OCI-LY1 (cell line): ENCODE measurements at regions not wholly inside any gene's neighbourhood (a gene's known extent, or its start where the extent isn't known, plus 50 kb on each side); places are given as distances from the start of the nearest gene placed in this dataset.

Experiments used
- H2AFZ ChIP-seq: fragments of 200-600 bp; sonication (generic), shearing (Covaris generic); 2 replicates; pipeline ENCODE4 v1.6.0; 2014; ENCODE audit warnings: antibody characterized with exemption, mild to moderate bottlenecking, low read length
- H3F3A ChIP-seq: fragments of 200-600 bp; sonication (generic), shearing (Covaris generic); 2 replicates; pipeline ENCODE4 v1.6.0; 2014; ENCODE audit warnings: mild to moderate bottlenecking, antibody characterized with exemption, low read length, moderate library complexity; ENCODE audit not compliant: insufficient read depth
- H3K27ac ChIP-seq: fragments of 200-600 bp; sonication (generic); 2 replicates; pipeline ENCODE4 v1.5.1; 2014; ENCODE audit warnings: low read length, mixed run types, mild to moderate bottlenecking, low read depth; ENCODE audit not compliant: poor library complexity, severe bottlenecking
- H3K27me3 ChIP-seq: fragments of 200-600 bp; sonication (generic); 2 replicates; pipeline ENCODE4 v1.6.0; 2014; ENCODE audit warnings: antibody characterized with exemption, mild to moderate bottlenecking, low read length, moderate library complexity; ENCODE audit not compliant: insufficient read depth
- H3K36me3 ChIP-seq: fragments of 200-600 bp; sonication (generic); 2 replicates; pipeline ENCODE4 v1.6.1; 2014; ENCODE audit warnings: mild to moderate bottlenecking, antibody characterized with exemption, low read length, moderate library complexity, mixed read lengths; ENCODE audit not compliant: insufficient read depth
- H3K4me1 ChIP-seq: fragments of 200-600 bp; sonication (generic); 2 replicates; pipeline ENCODE4 v1.5.1; 2014; ENCODE audit warnings: mild to moderate bottlenecking, low read length, moderate library complexity; ENCODE audit not compliant: insufficient read depth, severe bottlenecking
- H3K4me2 ChIP-seq: fragments of 200-600 bp; sonication (generic), shearing (Covaris generic); 2 replicates; pipeline ENCODE4 v1.6.1; 2014; ENCODE audit warnings: low read length
- H3K4me3 ChIP-seq: fragments of 200-600 bp; sonication (generic); 2 replicates; pipeline ENCODE4 v1.5.1; 2014; ENCODE audit warnings: low read length, low read depth, mild to moderate bottlenecking, mixed read lengths; ENCODE audit not compliant: poor library complexity, severe bottlenecking
- H3K79me2 ChIP-seq: fragments of 200-600 bp; shearing (Covaris generic); 2 replicates; pipeline ENCODE4 v1.6.1; 2016; ENCODE audit warnings: mixed run types, low read length, mixed read lengths; ENCODE audit not compliant: insufficient read depth
- H3K9ac ChIP-seq: fragments of 200-600 bp; sonication (generic), shearing (Covaris generic); 2 replicates; pipeline ENCODE4 v1.6.1; 2014; ENCODE audit warnings: mild to moderate bottlenecking, low read length, mixed read lengths
- H3K9me2 ChIP-seq: fragments of 200-600 bp; sonication (generic), shearing (Covaris generic); 2 replicates; pipeline ENCODE4 v1.6.1; 2014; ENCODE audit warnings: low read depth, mild to moderate bottlenecking, low read length, mixed read lengths
- H3K9me3 ChIP-seq: fragments of 200-600 bp; shearing (Covaris generic); 2 replicates; pipeline ENCODE4 v1.6.1; 2014; ENCODE audit warnings: low read length, mixed read lengths
- H4K20me1 ChIP-seq: fragments of 200-600 bp; sonication (generic), shearing (Covaris generic); 2 replicates; pipeline ENCODE4 v1.6.0; 2016; ENCODE audit warnings: mild to moderate bottlenecking, low read length; ENCODE audit not compliant: insufficient read depth
- CTCF ChIP-seq: fragments of 200-600 bp; sonication (generic), shearing (Covaris generic); IDR thresholded peaks from 2 replicates; pipeline ENCODE4 v1.5.1; 2017; ENCODE audit warnings: mild to moderate bottlenecking, antibody characterized with exemption, low read length, moderate library complexity, mixed read lengths
- EZH2 ChIP-seq: fragments of 200-600 bp; sonication (generic), shearing (Covaris generic); IDR thresholded peaks from 2 replicates; pipeline ENCODE4 v1.8.0; 2017; ENCODE audit warnings: borderline replicate concordance, mixed run types, mild to moderate bottlenecking, antibody characterized with exemption, low read length, moderate library complexity, mixed read lengths

DNA sequence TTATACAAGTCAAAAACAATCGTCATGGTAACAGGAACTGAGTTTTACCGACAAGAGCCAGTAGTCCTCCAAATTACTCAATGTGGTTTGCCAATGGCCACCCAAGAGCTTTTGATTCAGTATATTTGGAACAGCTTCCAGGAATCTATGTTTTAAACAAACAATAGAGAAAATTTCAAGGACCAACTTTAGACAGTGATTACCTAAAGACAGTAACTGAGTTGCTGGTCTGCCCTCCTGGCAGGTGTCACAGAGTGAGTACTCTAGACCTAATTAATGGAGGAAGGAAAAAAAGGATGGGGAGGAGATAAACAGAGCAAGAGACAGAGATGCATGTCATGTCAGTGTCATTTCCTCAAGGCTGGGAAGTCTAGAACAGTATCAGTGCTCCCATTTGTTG lies 361.3 kb upstream of the BTBD3 start:
- no peaks in the 10 kb centered on the region for H3K4me1 ChIP-seq
- no peaks in the 10 kb centered on the region for H3K79me2 ChIP-seq
- H3K36me3 ChIP-seq = no peaks in the 10 kb centered on the region
- no peak overlapping the region; the same call in 1 of the 2 replicates for H2AFZ ChIP-seq
- no peak overlapping the region for H3K27ac ChIP-seq
- TF ChIP-seq CTCF (no peak), EZH2 (no peak)
- no peaks in the 10 kb centered on the region for H4K20me1 ChIP-seq
- no peak overlapping the region for H3K9ac ChIP-seq
- no peaks in the 10 kb centered on the region for H3K27me3 ChIP-seq
- no peaks in the 10 kb centered on the region for H3F3A ChIP-seq
- no peaks in the 10 kb centered on the region for H3K9me2 ChIP-seq
- H3K4me3 ChIP-seq = no peak overlapping the region
- H3K4me2 ChIP-seq = no peak overlapping the region
- H3K9me3 ChIP-seq = no peaks in the 10 kb centered on the region

DNA sequence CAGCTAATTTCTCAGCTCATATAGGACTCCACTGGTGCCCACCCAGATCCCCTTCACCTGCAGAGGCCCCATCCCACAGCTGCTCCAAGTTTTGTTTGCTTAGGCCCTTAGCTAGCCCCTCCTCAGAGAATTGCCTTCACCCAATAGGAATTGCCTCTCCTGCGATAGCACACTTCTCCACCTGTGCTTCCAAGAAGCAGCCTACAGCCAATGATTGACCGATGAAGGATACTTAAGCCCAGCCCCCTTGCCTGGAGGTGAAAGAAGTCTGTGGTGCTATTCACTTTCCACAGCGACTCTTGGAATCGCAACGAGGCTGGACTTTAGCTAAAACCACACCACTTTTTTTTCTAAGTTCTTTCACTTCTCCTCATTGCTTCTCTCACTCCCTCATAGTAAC lies 353.2 kb upstream of the BTBD3 start:
- Histone ChIP-seq H3K36me3 (no peaks in the 10 kb centered on the region), H3K4me3 (no peak overlapping the region), H3K27me3 (no peaks in the 10 kb centered on the region), H3K4me2 (no peak overlapping the region), H3K9me2 (no peaks in the 10 kb centered on the region), H4K20me1 (no peaks in the 10 kb centered on the region), H3K4me1 (no peaks in the 10 kb centered on the region), H3K9ac (no peak overlapping the region), H3K9me3 (no peaks in the 10 kb centered on the region), H3K27ac (no peak overlapping the region), H2AFZ (no peak overlapping the region), H3K79me2 (no peaks in the 10 kb centered on the region), H3F3A (no peaks in the 10 kb centered on the region)
- TF ChIP-seq CTCF = no peak
- TF ChIP-seq EZH2 = no peak

- Histone ChIP-seq H3K4me1 (no peaks in the 10 kb centered on the region), H3K4me3 (no peak overlapping the region), H3K27ac (no peak overlapping the region), H3K9ac (no peak overlapping the region), H2AFZ (no peak overlapping the region), H3K36me3 (no peaks in the 10 kb centered on the region), H3K9me2 (no peaks in the 10 kb centered on the region), H3K9me3 (no peaks in the 10 kb centered on the region), H4K20me1 (no peaks in the 10 kb centered on the region), H3F3A (no peaks in the 10 kb centered on the region), H3K79me2 (no peaks in the 10 kb centered on the region), H3K27me3 (no peaks in the 10 kb centered on the region), H3K4me2 (no peak overlapping the region)
- TF ChIP-seq CTCF (no peak), EZH2 (no peak)
Measured at GRCh38 chr20:11569163-11569562, 348.5 kb upstream of the BTBD3 start.
